HG03469 (cell line): ENCODE measurements at regions not wholly inside any gene's neighbourhood (a gene's known extent, or its start where the extent isn't known, plus 50 kb on each side); places are given as distances from the start of the nearest gene placed in this dataset.
"Not testable (repeated sequence)": the region's sequence is repeated elsewhere in the genome, so short reads cannot be mapped to it uniquely, and the experiment has no call there.

ENCODE experiments used
- ATAC-seq: cut with Tn5 transposase; IDR thresholded peaks from one replicate; pipeline ENCODE4 v1.9.1; 2021; ENCODE audit warnings: mild to moderate bottlenecking, moderate library complexity, moderate number of reproducible peaks; ENCODE audit not compliant: unreplicated experiment

DNA sequence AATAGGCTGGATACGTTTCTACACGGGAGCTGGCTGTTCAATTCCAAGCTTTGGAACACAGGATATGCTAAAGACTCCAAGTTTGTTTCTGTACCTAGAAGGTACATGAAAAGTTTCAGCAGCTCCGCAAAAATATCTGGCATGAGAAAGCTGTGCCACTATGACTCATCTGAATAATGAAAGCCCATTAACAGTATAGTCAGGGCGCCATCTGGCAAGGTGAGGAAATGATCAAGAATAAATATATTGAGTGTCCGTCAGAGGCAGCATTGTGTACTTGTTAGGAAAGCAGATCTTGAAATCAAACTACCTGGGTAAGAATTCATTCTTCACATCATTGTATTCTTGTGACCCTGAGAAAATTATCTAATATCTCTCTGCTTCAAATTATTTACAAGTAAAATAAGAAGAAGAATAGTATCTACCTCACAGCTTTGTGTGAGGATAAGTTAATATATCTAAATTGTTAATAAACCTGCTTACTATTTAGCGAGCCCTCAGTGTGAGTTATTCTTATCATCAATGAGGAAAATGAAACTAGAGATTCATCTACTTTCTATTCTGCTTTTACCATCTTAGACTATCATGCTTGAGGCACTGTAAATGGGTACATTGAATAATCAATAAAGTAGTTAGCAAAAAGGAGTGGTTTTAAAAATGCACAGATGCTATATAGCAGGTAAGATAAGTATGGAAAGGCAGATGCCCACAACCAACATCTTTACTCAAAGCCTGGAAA, 53.5 kb downstream of the FSCB start:
- no peak for ATAC-seq

DNA sequence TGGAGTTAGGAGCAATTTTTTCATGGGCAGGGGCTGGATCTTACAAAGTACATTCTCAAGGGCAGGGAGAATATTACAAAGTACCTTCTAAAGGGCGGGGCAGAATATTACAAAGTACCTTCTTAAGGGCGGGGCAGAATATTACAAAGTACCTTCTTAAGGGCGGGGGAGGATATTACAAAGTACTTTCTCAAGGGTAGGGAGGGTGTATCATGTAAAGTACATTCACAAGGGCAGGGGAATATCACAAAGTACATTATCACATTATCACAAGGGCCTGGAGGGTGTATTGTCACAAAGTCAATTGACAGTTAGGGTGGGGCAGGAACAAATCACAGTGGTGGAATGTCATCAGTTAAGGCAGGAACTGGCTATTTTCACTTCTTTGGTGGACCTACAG, 56.9 kb downstream of the FSCB start:
- not testable (repeated sequence) for ATAC-seq

DNA sequence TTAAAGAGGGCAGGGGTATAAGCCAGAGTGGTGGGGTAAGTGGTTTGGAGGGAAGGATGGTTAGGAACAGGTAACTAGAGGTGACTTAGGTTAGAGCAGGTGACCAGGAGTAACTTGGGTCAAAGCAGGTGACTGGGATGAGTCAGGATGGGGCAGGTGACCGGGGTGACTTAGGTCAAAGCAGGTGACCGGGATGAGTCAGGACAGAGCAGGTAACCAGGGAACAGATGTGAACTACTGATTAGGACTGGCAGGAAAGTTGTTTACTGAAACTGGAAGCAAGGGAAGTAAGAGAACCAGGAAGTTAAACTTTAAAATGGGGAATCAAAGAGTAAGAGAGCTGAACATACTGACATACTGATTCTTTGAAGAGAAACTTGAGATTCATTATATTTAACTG, 57.4 kb downstream of the FSCB start:
- no peak for ATAC-seq

- no peak for ATAC-seq
Measured at GRCh38 chr14:44448951-44449358, 58.1 kb downstream of the FSCB start.

- no peak for ATAC-seq
Measured at GRCh38 chr14:44446965-44447364, 60.1 kb downstream of the FSCB start.

DNA sequence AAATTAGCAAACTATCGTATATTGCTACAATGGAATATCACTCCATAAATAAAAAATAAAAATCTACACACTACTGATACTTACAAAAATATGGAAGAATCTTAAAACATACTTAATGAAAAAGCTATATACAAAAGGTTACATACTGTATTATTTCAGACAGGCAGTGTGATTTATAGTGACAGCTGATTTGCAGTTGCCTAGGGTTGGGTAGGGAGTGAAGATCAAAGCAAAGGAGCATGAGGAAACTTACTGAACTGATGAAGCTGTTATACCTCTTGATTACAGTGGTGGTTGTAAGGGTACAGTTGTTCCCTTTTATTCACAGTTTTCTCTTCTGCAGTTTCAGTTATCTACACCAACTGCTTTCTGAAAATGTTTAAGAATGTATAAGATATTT, 62.6 kb downstream of the FSCB start:
- ATAC-seq = no peak

DNA sequence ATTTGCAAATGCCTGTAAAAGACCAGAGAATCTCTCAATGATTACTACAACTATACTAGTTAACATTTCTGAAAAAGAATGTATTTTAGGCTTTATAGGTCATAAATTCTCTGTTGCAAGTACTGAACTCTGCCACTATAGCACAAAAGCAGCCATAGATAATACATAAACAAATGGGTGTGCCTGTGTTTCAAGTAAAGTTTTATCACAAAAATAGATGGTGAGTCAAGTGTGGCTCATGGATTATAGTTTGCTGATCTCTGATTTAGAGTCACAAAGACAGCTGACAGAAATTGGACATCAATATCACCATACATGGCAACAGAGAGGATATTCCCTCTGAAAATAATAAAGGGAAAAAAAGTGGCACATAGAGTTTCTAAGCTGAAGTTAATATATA, 68.1 kb downstream of the FSCB start:
- no peak for ATAC-seq

GRCh38 chr14:44438221-44438620, 68.9 kb downstream of the FSCB start:
- ATAC-seq = no peak

- ATAC-seq = no peak
Measured at GRCh38 chr14:44436458-44436857, 70.6 kb downstream of the FSCB start.

GRCh38 chr14:44428231-44428945, 78.7 kb downstream of the FSCB start:
- no peak for ATAC-seq

- no peak for ATAC-seq
Measured at GRCh38 chr14:44422699-44423098, 84.4 kb downstream of the FSCB start.

DNA sequence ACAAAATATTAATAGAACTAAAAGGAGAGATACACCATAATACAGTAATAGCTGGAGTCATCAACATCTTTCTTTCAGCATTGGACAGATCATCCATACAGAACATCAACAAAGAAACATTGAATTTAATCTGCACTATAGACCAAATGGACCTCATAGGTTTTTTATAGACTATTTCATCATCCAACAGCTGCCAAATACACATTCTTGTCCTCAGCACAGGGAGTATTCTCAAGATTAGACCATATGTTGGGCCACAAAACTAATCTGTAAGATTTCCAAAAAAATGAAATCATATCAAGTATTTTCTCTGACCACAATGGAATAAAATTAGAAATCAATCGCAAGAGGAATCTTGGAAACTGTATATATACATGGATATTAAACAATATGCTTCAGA, 86.9 kb downstream of the FSCB start:
- no peak for ATAC-seq

DNA sequence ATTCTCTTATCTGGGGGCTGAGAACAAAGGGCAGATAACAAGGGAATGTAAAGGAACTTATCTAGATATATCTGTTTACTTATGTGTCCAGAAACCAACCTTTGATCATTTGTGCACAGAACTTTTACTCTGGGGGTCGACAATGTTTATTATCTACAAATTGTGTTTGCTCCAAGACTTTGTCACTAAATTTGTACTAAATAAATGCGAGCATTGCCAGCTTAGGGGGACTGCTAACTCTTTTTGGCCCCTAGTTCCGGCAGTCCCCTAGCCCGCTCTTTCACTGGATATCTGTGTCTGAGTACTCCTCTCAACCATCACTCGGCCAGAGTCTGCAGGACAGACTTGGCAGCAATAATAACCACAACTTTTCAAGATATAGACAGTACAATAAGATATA, 88.2 kb downstream of the FSCB start:
- no peak for ATAC-seq

DNA sequence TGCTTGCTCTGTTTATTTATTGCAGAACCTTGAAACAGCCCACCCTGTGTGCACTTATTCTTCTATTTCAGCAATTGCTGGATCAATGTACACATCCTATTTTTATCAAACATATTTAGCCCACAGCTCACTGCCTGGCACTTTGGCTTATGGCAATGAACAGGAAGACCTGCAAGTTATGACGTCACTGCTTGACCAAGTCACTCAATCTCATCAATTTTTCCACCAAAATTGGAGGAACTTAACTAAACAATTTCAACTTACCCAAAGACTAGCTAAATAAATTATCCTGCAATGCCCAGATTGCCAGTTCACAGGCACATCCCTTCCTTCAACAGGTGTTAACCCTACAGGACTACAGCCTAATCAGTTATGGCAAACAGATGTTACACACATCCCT, 89.3 kb downstream of the FSCB start:
- ATAC-seq = no peak

GRCh38 chr14:44414646-44415045, 92.4 kb downstream of the FSCB start:
- no peak for ATAC-seq

GRCh38 chr14:44412858-44413569, 94.1 kb downstream of the FSCB start:
- ATAC-seq = no peak

DNA sequence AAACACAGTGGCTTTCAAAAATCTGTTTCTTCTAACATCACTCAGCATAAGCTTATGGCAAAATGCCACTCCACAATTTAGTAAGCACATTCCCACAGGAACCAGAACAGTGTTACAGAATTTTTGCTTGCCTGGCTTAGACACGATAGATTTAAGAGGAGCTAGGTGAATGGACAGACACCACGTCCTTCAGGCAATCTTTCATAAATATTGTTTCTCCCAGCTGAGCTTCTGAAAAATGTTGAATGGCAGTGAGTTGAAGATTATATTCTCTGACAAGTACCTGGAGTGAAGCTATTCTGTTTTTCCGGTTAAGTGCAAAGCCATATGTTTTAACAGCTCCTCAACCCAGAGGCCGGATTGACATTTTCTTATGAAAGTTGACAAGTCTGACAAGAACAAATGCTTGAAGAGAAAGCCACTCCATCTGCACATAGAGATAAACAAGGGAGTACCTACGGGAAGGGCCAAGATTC, 102.0 kb downstream of the FSCB start:
- ATAC-seq = no peak

- no peak for ATAC-seq
Measured at GRCh38 chr14:44404599-44404998, 102.5 kb downstream of the FSCB start.

DNA sequence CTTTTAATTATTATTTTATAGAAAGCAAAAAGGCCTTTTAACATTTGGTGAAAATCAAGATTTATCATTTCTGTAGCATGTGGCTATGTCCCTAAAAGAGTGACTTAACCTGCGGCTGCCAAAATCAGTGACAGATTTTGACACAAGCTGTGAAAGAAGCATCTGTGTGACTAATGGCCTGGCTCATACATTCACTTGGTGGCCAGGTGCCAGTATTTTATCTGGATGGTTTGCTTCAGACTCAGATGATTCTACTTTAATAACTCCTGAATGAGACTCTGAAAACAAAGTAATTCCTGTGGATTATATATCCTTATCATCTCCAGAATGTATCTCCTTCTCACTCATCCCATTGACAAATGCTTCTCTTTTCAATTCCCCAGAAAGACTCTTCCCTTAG, 103.0 kb downstream of the FSCB start:
- no peak for ATAC-seq

DNA sequence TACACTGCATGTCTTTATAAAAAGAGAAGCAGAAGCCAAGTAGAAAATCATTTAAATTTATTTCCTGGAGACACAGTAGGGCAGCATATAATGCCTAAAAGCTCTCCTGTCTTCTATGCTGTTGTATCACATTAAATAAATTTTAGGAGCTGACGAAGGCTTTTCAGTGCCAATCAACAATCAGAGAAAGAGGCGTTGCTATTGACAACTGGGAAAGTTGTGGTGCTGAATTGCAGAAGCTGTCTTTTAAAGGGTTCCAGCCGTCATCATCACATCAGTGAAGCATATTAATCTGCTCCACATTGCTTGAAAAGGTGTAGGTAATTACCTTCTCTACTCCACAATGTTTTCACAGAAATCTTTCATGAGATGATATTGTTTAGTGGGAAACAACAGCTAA, 103.9 kb downstream of the FSCB start:
- ATAC-seq = no peak

GRCh38 chr14:44396226-44396625, 110.9 kb downstream of the FSCB start:
- no peak for ATAC-seq

GRCh38 chr14:44392984-44393383, 114.1 kb downstream of the FSCB start:
- no peak for ATAC-seq
